IMR-90 (cell line): ENCODE measurements at regions not wholly inside any gene's neighbourhood (a gene's known extent, or its start where the extent isn't known, plus 50 kb on each side); places are given as distances from the start of the nearest gene placed in this dataset.

Source experiments
- ATAC-seq: fragments of 200-7000 bp; cut with Tn5 transposase; 2 replicates; pipeline ENCODE4 v1.9.1; 2020; ENCODE audit warnings: low read depth, mild to moderate bottlenecking, moderate library complexity
- BruUV-seq: library from RNA; stranded (reverse); fragments of 400-500 nt; replicated peaks from 2 replicates; lab custom pipeline; 2021; lab: Mats Ljungman, UMichigan
- CTCF ChIA-PET: fragments of 300-600 bp; formaldehyde crosslinking; extraction: SDS; loops from one replicate; lab custom pipeline; 2021; ENCODE audit warnings: antibody characterized with exemption; lab: Yijun Ruan, JAX
- POLR2A ChIA-PET: fragments of 300-600 bp; sonication (Branson Sonifier 250); formaldehyde crosslinking; loops from one replicate; lab custom pipeline; 2022; ENCODE audit warnings: antibody characterized with exemption; ENCODE audit not compliant: unreplicated experiment; lab: Charles Lee
- DNase-seq: peaks from one replicate; pipeline ENCODE4 v3.0.0; 2013
- H2AFZ ChIP-seq: replicated peaks from 2 replicates; pipeline ENCODE3; 2013; ENCODE audit warnings: low read length, mild to moderate bottlenecking; ENCODE audit not compliant: poor library complexity
- H2AK5ac ChIP-seq: 2 replicates; pipeline ENCODE4 v1.6.1; 2013; ENCODE audit warnings: low read depth, low read length, inconsistent platforms
- H2AK9ac ChIP-seq: replicated peaks from 2 replicates; pipeline ENCODE3; 2013; ENCODE audit warnings: mild to moderate bottlenecking, low read depth, low read length, moderate library complexity; ENCODE audit not compliant: poor library complexity
- H2BK120ac ChIP-seq: 2 replicates; pipeline ENCODE4 v1.6.1; 2013; ENCODE audit warnings: low read depth, low read length, inconsistent platforms
- H2BK15ac ChIP-seq: 3 replicates; pipeline ENCODE4 v1.6.1; 2013; ENCODE audit warnings: low read depth, low read length, inconsistent platforms
- H2BK20ac ChIP-seq: 2 replicates; pipeline ENCODE4 v1.6.1; 2013; ENCODE audit warnings: low read depth, mild to moderate bottlenecking, inconsistent platforms, low read length, moderate library complexity
- H2BK5ac ChIP-seq: 2 replicates; pipeline ENCODE4 v1.6.1; 2013; ENCODE audit warnings: mild to moderate bottlenecking, low read depth, low read length, inconsistent platforms; ENCODE audit not compliant: poor library complexity, severe bottlenecking
- H3K14ac ChIP-seq: replicated peaks from 2 replicates; pipeline ENCODE4 v1.6.1; 2013; ENCODE audit warnings: low read depth, low read length, inconsistent platforms
- H3K18ac ChIP-seq: 2 replicates; pipeline ENCODE4 v1.6.1; 2013; ENCODE audit warnings: low read depth, low read length, control low read depth
- H3K23ac ChIP-seq: 2 replicates; pipeline ENCODE4 v1.6.1; 2013; ENCODE audit warnings: low read depth, low read length, inconsistent platforms
- H3K27ac ChIP-seq: 2 replicates; pipeline ENCODE4 v1.5.1; 2013; ENCODE audit warnings: mild to moderate bottlenecking, control low read depth, low read length; ENCODE audit not compliant: insufficient read depth
- H3K27me3 ChIP-seq: 2 replicates; pipeline ENCODE4 v1.6.1; 2013; ENCODE audit warnings: low read length; ENCODE audit not compliant: control insufficient read depth, insufficient read depth
- H3K36me3 ChIP-seq: 2 replicates; pipeline ENCODE4 v1.6.1; 2013; ENCODE audit warnings: low read length, mixed read lengths; ENCODE audit not compliant: control insufficient read depth, insufficient read depth
- H3K4ac ChIP-seq: 2 replicates; pipeline ENCODE4 v1.6.1; 2013; ENCODE audit warnings: low read depth, low read length, inconsistent platforms
- H3K4me1 ChIP-seq: 2 replicates; pipeline ENCODE4 v1.6.1; 2013; ENCODE audit warnings: low read length, mixed read lengths; ENCODE audit not compliant: control insufficient read depth, insufficient read depth
- H3K4me2 ChIP-seq: 2 replicates; pipeline ENCODE4 v1.6.1; 2013; ENCODE audit warnings: low read depth, mild to moderate bottlenecking, control low read depth, low read length, moderate library complexity
- H3K4me3 ChIP-seq: 2 replicates; pipeline ENCODE4 v1.5.1; 2013; ENCODE audit warnings: low read depth, mild to moderate bottlenecking, control low read depth, low read length, moderate library complexity; ENCODE audit not compliant: insufficient read depth
- H3K56ac ChIP-seq: 2 replicates; pipeline ENCODE4 v1.6.1; 2013; ENCODE audit warnings: low read length, inconsistent platforms; ENCODE audit not compliant: insufficient read depth; ENCODE audit errors: extremely low read depth
- H3K79me1 ChIP-seq, 2 experiments: 2 replicates each; pipeline ENCODE4 v1.6.1; 2013; ENCODE audit warnings: low read length in 2 of 2, inconsistent platforms in 1 of 2, low read depth in 1 of 2
- H3K9ac ChIP-seq: 2 replicates; pipeline ENCODE4 v1.6.1; 2013; ENCODE audit warnings: low read depth, low read length, control low read depth
- H3K9me1 ChIP-seq: 2 replicates; pipeline ENCODE4 v1.6.1; 2013; ENCODE audit warnings: low read length, inconsistent platforms; ENCODE audit not compliant: insufficient read depth
- H3K9me3 ChIP-seq: 2 replicates; pipeline ENCODE4 v1.6.1; 2013; ENCODE audit warnings: low read length; ENCODE audit not compliant: control insufficient read depth, insufficient read depth
- H4K20me1 ChIP-seq: 2 replicates; pipeline ENCODE4 v1.6.1; 2013; ENCODE audit warnings: low read length, inconsistent platforms; ENCODE audit not compliant: insufficient read depth
- H4K5ac ChIP-seq: 2 replicates; pipeline ENCODE4 v1.6.1; 2013; ENCODE audit warnings: mild to moderate bottlenecking, low read depth, low read length, control low read depth
- H4K8ac ChIP-seq, 2 experiments: 2 replicates each; pipeline ENCODE4 v1.6.1; 2013; ENCODE audit warnings: low read depth in 2 of 2, low read length in 2 of 2, control low read depth in 1 of 2, inconsistent platforms in 1 of 2
- H4K91ac ChIP-seq: 2 replicates; pipeline ENCODE4 v1.6.1; 2013; ENCODE audit warnings: low read depth, low read length, inconsistent platforms; ENCODE audit not compliant: insufficient read depth
- CEBPB ChIP-seq: IDR thresholded peaks from 2 replicates; pipeline ENCODE4 v1.6.1; 2012; ENCODE audit warnings: low read depth, low read length, improper control_type of control experiment
- CHD1 ChIP-seq: IDR thresholded peaks from 2 replicates; pipeline ENCODE4 v1.6.1; 2012; ENCODE audit warnings: low read depth, low read length, improper control_type of control experiment
- CTCF ChIP-seq: conservative IDR thresholded peaks from 2 replicates; pipeline ENCODE4 v1.5.1; 2012; ENCODE audit warnings: mild to moderate bottlenecking, low read depth, low read length, improper control_type of control experiment
- FOS ChIP-seq: fragments of 150-350 bp; IDR thresholded peaks from 2 replicates; pipeline ENCODE4 v1.6.1; 2016; ENCODE audit warnings: low read depth, low read length
- MAFK ChIP-seq: IDR thresholded peaks from 2 replicates; pipeline ENCODE4 v1.6.1; 2012; ENCODE audit warnings: low read depth, low read length, improper control_type of control experiment
- MXI1 ChIP-seq: IDR thresholded peaks from 2 replicates; pipeline ENCODE4 v1.6.1; 2012; ENCODE audit warnings: low read depth, mild to moderate bottlenecking, low read length, moderate library complexity, borderline replicate concordance
- POLR2A ChIP-seq: IDR thresholded peaks from 2 replicates; pipeline ENCODE4 v1.6.1; 2012; ENCODE audit warnings: mild to moderate bottlenecking, low read depth, low read length
- RAD21 ChIP-seq: IDR thresholded peaks from 2 replicates; pipeline ENCODE4 v1.6.1; 2012; ENCODE audit warnings: low read length, improper control_type of control experiment
- RCOR1 ChIP-seq: IDR thresholded peaks from 2 replicates; pipeline ENCODE4 v1.6.1; 2012; ENCODE audit warnings: mild to moderate bottlenecking, low read length, improper control_type of control experiment; ENCODE audit not compliant: insufficient replicate concordance
- USF2 ChIP-seq: fragments of 150-350 bp; IDR thresholded peaks from 2 replicates; pipeline ENCODE4 v1.6.1; 2017; ENCODE audit warnings: mild to moderate bottlenecking, antibody characterized with exemption, low read length, low read depth
- WGBS, 2 experiments: methylation state at CpG; one replicate each; pipeline versions ENCODE4 v1.1.5 to v1.1.7; 2013; ENCODE audit warnings: missing lambda C conversion rate in 2 of 2; ENCODE audit not compliant: insufficient read length in 1 of 2; ENCODE audit errors: extremely low coverage in 2 of 2; 5-methylcytosine and 5-hydroxymethylcytosine counted together
- dilution Hi-C: fragments of 300-500 bp; cut with HindIII; formaldehyde crosslinking; loops from one replicate; pipeline ENCODE4 v1.14.3; 2018; ENCODE audit warnings: low sequenced_read_pairs; ENCODE audit not compliant: unreplicated experiment
- in situ Hi-C: fragments of 300-500 bp; cut with MboI; formaldehyde crosslinking; loops from 3 replicates; pipeline ENCODE4 v1.14.3; 2019; ENCODE audit warnings: low sequenced_read_pairs, inconsistent platforms, mixed read lengths
- intact Hi-C: fragments of 100-400 bp; cut with micrococcal nuclease; formaldehyde crosslinking; loops from 2 replicates; pipeline ENCODE4 v1.10.0; 2022

- H3K9ac ChIP-seq = no peak overlapping the region
- intact Hi-C loops (no loop called here), dilution Hi-C loops (no loop called here), in situ Hi-C loops (no loop called here)
- no peak overlapping the region for H2BK20ac ChIP-seq
- no peak for TF ChIP-seq FOS
- no peak for TF ChIP-seq RAD21
- no peak for TF ChIP-seq POLR2A
- no peak for TF ChIP-seq CTCF
- TF ChIP-seq MXI1 = no peak
- no peak for TF ChIP-seq CHD1
- TF ChIP-seq RCOR1 = no peak
- no peak for TF ChIP-seq MAFK
- no peak for TF ChIP-seq CEBPB
- TF ChIP-seq USF2 = no peak
- H3K18ac ChIP-seq = no peak overlapping the region
- no peaks in the 10 kb centered on the region for H3K79me1 ChIP-seq
- H3K56ac ChIP-seq = no peak overlapping the region
- no peaks in the 10 kb centered on the region for H3K27me3 ChIP-seq
- no peak overlapping the region for H2BK120ac ChIP-seq
- H3K9me1 ChIP-seq = no peaks in the 10 kb centered on the region
- H2AK5ac ChIP-seq = no peak overlapping the region
- ATAC-seq (no peak), DNase-seq (no peak)
- no peak overlapping the region for H2AFZ ChIP-seq
- H3K36me3 ChIP-seq = no peaks in the 10 kb centered on the region
- H4K5ac ChIP-seq = no peak overlapping the region
- POLR2A ChIA-PET = no interaction called here
- H3K9me3 ChIP-seq = peaks cover 9% of the 10 kb centered on the region; the same call in 1 of the 2 replicates
- no peak overlapping the region for H3K23ac ChIP-seq
- WGBS, 2 experiments = 60% methylated on average over 2 of the region's 2 CpGs; no CpG with 5 or more reads in 1 of the 2 experiments
- no peaks in the 10 kb centered on the region for H4K20me1 ChIP-seq
- no peak overlapping the region for H2BK15ac ChIP-seq
- H4K91ac ChIP-seq = no peak overlapping the region
- H2BK5ac ChIP-seq = no peak overlapping the region
- no peak overlapping the region for H3K4ac ChIP-seq
- no peak overlapping the region for H3K27ac ChIP-seq
- H4K8ac ChIP-seq = no peak overlapping the region
- no TSS peak for BruUV-seq
- no peak overlapping the region for H2AK9ac ChIP-seq
- no peak overlapping the region for H3K4me3 ChIP-seq
- CTCF ChIA-PET = no interaction called here
- no peaks in the 10 kb centered on the region for H3K4me1 ChIP-seq
- no peak overlapping the region for H3K4me2 ChIP-seq
- no peak overlapping the region for H3K14ac ChIP-seq
Observed at GRCh38 chr12:98059659-98060343, 455.6 kb upstream of the TMPO start.
